ENCODE measurements at regions not wholly inside any gene's neighbourhood (a gene's known extent, or its start where the extent isn't known, plus 50 kb on each side); places are given as distances from the start of the nearest gene placed in this dataset.

GRCh38 chr4:179823342-179823741, 2381.1 kb upstream of the AGA start:
- no peak for TF ChIP-seq POLR2A (IDR thresholded peaks at IDR 0.05)
- no peak for TF ChIP-seq CTCF (IDR thresholded peaks at IDR 0.05)
